IPS-20b (cell line): ENCODE measurements at regions not wholly inside any gene's neighbourhood (a gene's known extent, or its start where the extent isn't known, plus 50 kb on each side); places are given as distances from the start of the nearest gene placed in this dataset.

Source experiments
- H3K27ac ChIP-seq: one replicate; pipeline ENCODE4 v1.5.1; 2013; ENCODE audit warnings: low read length
- H3K27me3 ChIP-seq: 2 replicates; pipeline ENCODE4 v1.6.1; 2013; ENCODE audit warnings: mild to moderate bottlenecking, low read length, inconsistent platforms; ENCODE audit not compliant: insufficient read depth
- H3K36me3 ChIP-seq: 2 replicates; pipeline ENCODE4 v1.6.1; 2013; ENCODE audit warnings: low read depth, mild to moderate bottlenecking, inconsistent platforms, low read length, moderate library complexity; ENCODE audit not compliant: insufficient read depth
- H3K4me1 ChIP-seq: 2 replicates; pipeline ENCODE4 v1.6.1; 2013; ENCODE audit warnings: mild to moderate bottlenecking, control low read depth, inconsistent platforms, low read length, moderate library complexity; ENCODE audit not compliant: insufficient read depth
- H3K4me3 ChIP-seq: 2 replicates; pipeline ENCODE4 v1.5.1; 2013; ENCODE audit warnings: mild to moderate bottlenecking, low read length, inconsistent platforms
- H3K9ac ChIP-seq: 2 replicates; pipeline ENCODE4 v1.6.1; 2013; ENCODE audit warnings: low read depth, mild to moderate bottlenecking, inconsistent platforms, low read length, moderate library complexity
- H3K9me3 ChIP-seq: 2 replicates; pipeline ENCODE4 v1.6.1; 2013; ENCODE audit warnings: mild to moderate bottlenecking, low read depth, low read length, inconsistent platforms; ENCODE audit not compliant: insufficient read depth

DNA sequence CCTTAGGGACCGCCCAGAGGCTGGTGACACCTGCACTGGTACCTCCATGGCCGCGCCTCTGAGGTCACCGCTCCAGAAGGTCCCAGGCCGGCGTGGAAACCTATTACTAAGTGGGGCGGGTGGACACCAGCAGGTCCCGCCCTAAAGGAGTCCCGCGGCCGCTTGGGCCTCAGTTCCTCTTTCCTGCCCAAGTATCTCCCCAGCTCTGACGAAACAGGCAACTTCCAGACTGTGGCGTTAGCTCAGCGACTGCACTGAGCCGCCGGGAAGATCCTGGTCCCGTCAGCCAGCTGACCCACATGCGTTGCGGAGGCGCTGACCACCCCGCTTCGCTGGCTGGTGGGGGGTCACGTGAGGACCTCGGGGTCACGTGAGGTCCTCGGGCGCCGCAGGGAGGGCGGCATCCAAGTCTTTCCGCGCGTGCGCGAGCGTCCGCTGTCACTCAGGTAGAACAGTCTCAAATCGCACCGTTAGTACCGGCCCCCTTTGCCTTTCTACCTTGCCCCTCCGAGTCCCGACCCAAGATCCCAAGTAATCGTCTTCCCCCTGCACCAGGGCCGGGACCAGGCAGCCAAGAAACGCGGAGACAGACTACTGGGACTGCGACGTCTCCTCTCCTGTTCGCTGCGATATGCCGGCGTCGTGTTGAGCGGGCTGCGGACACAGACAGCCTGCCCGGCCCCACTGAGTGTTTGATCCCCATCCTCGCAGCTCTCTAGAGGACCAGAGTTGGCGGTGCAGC lies 53.7 kb upstream of the KDM4C start:
- Histone ChIP-seq H3K4me1 (peaks cover 8% of the 10 kb centered on the region; the same call in 1 of the 2 replicates), H3K9me3 (peaks cover 5% of the 10 kb centered on the region; the same call in 1 of the 2 replicates), H3K36me3 (no peaks in the 10 kb centered on the region), H3K4me3 (peak overlapping the region; percentile 79), H3K27ac (peak overlapping the region; percentile 20), H3K27me3 (peaks cover 8% of the 10 kb centered on the region; the same call in 1 of the 2 replicates), H3K9ac (peak overlapping the region; percentile 83; the same call in 1 of the 2 replicates)

DNA sequence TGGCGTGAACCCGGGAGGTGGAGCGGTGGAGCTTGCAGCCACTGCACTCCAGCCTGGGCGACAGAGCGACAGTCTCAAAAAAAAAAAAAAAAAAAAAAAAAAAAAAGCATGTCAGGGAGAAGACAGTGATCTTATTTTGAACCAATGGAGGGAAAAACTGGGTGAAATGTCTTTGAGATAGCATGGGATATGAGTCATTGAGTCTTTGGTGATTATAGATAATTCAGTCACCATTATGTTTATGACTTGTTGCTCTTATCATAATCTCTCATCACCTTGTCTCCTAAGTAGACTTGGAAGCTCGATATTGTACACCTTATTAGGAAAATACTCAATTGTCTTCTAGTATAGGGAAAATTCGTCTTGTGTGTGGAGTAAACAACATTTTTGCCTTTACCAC lies 55.1 kb upstream of the KDM4C start:
- peaks cover 8% of the 10 kb centered on the region; the same call in 1 of the 2 replicates for H3K4me1 ChIP-seq
- peaks cover 8% of the 10 kb centered on the region; the same call in 1 of the 2 replicates for H3K27me3 ChIP-seq
- H3K27ac ChIP-seq = no peak overlapping the region
- no peaks in the 10 kb centered on the region for H3K36me3 ChIP-seq
- H3K4me3 ChIP-seq = no peak overlapping the region
- H3K9me3 ChIP-seq = no peaks in the 10 kb centered on the region
- no peak overlapping the region for H3K9ac ChIP-seq

DNA sequence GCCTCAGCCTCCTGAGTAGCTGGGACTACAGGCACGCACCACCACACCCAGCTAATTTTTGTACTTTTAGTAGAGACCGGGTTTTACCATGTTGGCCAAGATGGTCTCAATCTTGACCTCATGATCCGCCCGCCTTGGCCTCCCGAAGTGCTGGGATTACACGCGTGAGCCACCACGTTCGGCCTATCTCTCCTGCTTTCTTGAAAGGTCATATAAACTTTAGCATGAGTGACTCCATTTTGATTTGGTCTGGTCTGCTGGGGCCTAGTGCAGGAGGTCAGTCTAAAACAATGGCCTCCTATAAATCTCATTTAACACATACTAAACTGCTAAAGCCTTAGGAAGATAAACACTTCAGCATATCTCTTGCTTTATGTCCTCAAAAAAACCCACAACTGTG lies 50.6 kb upstream of the GLDC start:
- H3K36me3 ChIP-seq = no peaks in the 10 kb centered on the region
- H3K4me1 ChIP-seq = peaks cover 6% of the 10 kb centered on the region
- H3K27ac ChIP-seq = no peak overlapping the region
- no peak overlapping the region for H3K9ac ChIP-seq
- no peaks in the 10 kb centered on the region for H3K27me3 ChIP-seq
- no peaks in the 10 kb centered on the region for H3K9me3 ChIP-seq
- H3K4me3 ChIP-seq = no peak overlapping the region

DNA sequence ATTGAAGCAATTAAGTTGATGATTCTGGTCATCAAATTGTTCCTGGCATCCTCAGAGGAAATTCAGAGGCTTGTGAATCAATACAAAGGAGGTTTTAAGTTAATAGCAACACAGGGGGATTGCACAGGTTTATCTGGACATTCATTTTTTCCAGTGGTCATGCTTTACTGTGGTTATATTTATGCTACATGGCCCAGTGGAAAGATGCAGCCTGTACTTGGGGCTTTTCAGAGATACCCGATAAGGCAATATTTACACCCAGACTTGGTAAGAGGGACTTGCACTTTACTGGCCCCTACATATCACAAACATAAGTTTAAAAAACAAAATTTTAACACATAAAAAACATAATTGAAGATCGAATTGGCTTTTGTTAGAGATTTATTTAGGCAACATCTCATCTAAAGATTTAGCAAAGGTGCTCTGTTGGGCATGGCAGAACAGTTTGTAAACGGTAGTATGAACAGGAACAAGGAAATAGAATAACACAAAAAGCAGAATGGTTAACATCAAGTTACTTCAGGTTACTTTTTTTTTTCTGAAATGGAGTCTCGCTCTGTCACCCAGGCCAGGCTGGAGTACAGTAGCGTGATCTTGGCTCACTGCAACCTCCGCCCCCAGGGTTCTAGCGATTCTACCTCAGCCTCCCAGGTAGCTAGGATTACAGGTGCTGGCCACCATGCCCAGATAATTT lies 49.7 kb upstream of the GLDC start:
- no peaks in the 10 kb centered on the region for H3K36me3 ChIP-seq
- H3K4me1 ChIP-seq = peaks cover 6% of the 10 kb centered on the region
- H3K9me3 ChIP-seq = no peaks in the 10 kb centered on the region
- no peak overlapping the region for H3K9ac ChIP-seq
- H3K27ac ChIP-seq = no peak overlapping the region
- no peak overlapping the region for H3K4me3 ChIP-seq
- no peaks in the 10 kb centered on the region for H3K27me3 ChIP-seq
